HG03108 (cell line): ENCODE measurements at regions not wholly inside any gene's neighbourhood (a gene's known extent, or its start where the extent isn't known, plus 50 kb on each side); places are given as distances from the start of the nearest gene placed in this dataset.

Source experiments
- ATAC-seq: cut with Tn5 transposase; IDR thresholded peaks from one replicate; pipeline ENCODE4 v1.9.1; 2021; ENCODE audit warnings: moderate library complexity; ENCODE audit not compliant: unreplicated experiment

GRCh38 chr6:170232186-170233002 lies 58.5 kb downstream of the DLL1 start:
- no peak for ATAC-seq

- no peak for ATAC-seq
Measured at GRCh38 chr6:170231293-170232185, 59.3 kb downstream of the DLL1 start.

DNA sequence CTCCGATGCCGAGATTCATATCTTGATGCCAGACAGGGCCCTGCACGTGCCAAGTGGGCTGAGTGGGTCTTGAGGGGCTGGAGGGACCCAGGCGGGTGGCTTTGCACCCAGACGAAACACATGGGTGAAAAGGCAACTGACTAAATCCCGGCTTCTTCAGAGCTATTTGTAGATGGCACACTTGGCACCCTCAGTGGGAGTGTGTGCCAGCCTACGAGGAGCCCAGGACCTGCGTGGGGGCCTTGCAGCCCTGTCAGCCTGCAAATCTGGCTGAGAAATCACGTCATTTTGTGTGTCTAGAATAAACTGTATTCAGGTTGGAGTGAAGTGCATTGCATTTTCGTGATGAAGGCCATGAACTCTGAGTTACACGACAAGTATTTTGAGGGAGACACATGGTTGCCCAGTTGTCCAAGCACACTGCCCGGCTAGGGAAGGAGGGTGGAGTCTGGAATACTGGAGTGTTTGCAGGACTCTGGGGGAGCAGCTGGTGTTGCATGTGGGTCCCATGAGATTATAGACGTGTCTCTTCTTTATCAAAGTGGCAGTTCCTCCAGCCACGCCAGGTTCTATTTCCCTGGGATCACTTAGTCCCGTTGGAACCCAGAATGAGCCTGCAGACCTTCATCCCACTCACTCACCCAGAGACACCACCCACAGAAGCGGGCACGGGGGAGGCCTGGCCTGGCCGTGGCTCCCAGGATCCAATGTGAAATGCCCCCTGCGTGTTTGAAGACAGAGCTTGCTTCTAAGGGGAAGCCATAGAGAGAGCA lies 60.2 kb downstream of the DLL1 start:
- no peak for ATAC-seq

DNA sequence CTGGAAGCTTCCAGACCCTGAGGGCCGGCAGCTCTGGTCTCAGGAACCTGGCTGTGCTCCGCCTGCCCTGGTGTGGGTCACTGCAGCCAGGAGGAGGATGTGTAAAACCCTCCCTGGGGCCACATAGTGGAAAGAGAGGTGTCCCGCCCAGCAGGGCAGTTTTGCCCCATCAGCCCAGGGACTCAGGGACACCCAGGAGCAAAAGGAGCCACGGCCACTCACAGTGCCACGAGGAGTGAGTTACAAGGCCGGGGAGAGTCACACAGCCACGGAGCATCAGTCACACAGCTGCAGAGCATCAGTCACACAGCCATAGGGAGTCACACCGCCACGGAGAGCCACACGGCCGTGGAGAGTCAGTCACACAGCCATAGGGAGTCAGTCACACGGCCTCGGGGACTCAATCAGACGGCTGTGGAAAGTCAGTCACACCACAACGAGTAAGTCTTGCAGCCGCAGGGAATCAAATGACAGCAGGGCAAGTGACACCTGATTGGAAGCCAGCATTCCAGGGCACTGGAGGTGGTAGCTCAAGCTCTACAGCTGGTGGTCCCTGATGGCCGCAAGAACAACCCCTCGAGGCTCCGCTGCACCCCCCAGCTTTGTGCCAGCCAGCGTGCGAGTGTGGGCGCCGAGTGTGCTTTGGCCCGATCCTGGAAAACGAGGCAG lies 60.9 kb downstream of the DLL1 start:
- ATAC-seq, result no peak

- no peak for ATAC-seq
Measured at GRCh38 chr6:170229396-170229795, 61.5 kb downstream of the DLL1 start.

DNA sequence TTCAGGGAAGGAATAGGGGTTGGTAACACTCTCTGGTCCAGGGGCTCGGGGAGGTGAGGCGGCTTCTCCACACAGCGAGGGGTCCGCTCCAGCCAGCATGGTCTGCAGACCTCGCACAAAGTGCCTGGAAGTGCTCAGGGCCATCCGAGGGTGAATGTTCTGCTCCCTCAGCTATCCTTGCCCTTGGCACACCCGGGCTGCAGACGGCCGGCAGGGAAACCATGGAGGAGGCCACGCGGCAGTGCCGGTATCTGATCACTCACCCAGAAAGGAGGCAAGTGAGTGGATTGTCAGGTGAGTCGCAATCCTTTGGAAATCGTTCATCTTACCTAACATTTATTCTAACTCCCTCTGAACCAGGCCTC lies 62.0 kb downstream of the DLL1 start:
- ATAC-seq, result no peak

- ATAC-seq, result no peak
Measured at GRCh38 chr6:170227996-170228945, 62.6 kb downstream of the DLL1 start.

GRCh38 chr6:170227521-170227983 lies 63.3 kb downstream of the DLL1 start:
- ATAC-seq, result no peak

GRCh38 chr6:170226647-170227046 lies 64.2 kb downstream of the DLL1 start:
- no peak for ATAC-seq

- ATAC-seq, result no peak
Measured at GRCh38 chr6:170225852-170226417, 64.9 kb downstream of the DLL1 start.

GRCh38 chr6:170224694-170225660 lies 65.9 kb downstream of the DLL1 start:
- no peak for ATAC-seq

DNA sequence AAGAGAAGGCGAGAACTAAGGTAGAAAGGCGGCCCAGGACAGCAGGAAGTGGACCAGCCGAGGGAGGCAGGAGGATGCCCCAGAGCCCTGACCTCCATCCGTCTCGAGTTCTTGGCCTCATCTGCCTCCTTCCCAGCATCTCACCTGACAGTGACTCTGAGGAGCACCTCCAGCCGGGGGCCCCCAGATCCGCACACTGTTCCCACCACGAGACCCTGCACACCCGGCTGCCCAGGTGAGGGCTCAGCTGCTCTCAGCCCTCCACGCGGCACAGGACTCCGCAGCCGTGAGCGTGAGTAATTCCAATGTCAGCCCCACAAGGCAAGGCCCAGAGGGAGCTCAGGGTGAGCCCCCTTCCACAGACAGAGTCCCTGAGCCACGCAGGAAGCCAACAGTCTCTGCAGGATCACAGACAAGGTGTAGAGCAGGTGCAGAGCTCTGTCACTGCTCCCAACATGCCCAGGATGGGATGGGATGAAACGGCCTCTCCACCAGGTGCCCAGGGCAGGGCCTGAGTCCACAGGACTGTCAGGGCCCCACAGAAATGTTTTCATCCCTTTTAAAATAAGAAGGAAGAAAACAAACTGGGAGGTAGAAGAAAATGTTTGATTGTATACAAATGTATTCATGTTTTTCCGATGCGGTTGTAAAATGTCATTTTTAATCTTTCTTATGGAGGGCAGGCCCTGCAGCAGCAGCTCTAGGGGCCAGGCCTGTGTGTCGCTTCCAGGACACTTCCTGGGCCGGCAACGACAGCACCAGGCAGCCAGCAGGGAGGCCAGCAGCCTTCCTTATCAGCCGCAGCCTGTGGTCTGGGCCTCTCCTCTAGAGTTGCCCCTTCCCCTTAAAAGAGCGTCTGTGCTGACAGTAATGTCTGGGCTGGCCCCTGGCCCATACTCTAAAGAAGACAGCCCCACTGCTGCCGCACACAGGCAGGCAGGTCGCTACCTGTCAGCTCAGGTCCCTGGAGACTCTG lies 66.9 kb downstream of the DLL1 start:
- no peak for ATAC-seq

DNA sequence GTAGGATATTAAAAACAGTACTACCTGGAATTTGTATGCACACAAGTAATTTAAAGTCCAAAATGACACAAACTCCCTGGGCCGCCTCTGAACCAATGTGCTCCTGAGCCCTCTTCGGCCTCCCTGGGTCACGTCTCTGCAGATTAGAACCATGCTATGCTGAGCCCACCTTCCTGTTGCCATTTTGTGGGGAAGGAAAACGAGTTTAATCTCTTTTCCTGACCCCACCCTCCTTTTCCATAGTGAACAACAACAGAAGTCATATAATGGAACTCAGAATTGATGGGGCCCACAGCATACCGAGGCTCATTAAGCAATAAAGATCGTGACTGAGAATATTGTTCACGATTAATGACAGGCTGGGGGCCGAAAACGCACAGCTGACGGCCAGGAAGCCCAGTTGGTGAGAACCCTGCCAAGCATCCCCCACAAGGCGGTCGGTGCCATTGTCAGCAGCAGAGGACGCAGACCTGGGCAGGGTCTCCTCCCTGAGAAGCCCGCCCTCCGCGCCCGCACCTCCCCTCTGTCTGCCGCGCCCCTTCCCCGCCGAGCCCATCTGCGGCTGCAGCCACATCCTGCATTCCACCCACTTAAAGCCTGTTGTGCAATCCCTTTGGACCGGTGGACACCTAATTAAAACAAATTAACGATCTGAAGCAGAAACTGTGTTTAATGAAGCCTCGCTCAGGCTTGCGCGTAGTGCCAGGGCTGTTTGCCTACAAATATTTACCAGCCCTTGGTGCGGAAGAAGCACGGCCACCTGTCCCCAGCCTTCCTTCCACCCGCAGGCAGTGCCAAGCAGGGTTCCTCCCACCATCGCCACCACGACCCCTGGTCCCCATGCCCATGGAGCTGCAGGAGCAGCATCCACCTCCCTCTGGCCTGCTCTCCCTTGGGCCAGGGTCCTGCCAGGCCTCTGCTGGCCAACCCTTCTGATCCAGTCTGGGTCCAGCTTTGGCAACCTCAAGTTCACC lies 68.1 kb downstream of the DLL1 start:
- no peak for ATAC-seq

GRCh38 chr6:170221753-170222400 lies 69.0 kb downstream of the DLL1 start:
- no peak for ATAC-seq

- ATAC-seq, result no peak
Measured at GRCh38 chr6:170221052-170221752, 69.7 kb downstream of the DLL1 start.
